Gastroesophageal sphincter (tissue), 4 donors: ENCODE measurements at regions not wholly inside any gene's neighbourhood (a gene's known extent, or its start where the extent isn't known, plus 50 kb on each side); places are given as distances from the start of the nearest gene placed in this dataset.

Experiments
- ATAC-seq: fragments of 150-250 bp; one replicate; pipeline ENCODE4 v1.9.1; 2016; ENCODE audit warnings: mild to moderate bottlenecking, moderate library complexity
- H3K27ac ChIP-seq, 4 donors: fragments of 200-600 bp; sonication (generic) in 3 of 4; 1 replicate in 3 of 4; 2 replicates in 1 of 4; pipeline ENCODE4 v1.5.1; 2016 to 2019
- H3K27me3 ChIP-seq: fragments of 200-600 bp; sonication (generic); one replicate; pipeline ENCODE4 v1.5.1; 2019
- H3K36me3 ChIP-seq, 2 donors: fragments of 200-600 bp; sonication (generic); one replicate each; pipeline ENCODE4 v1.5.1; 2019; ENCODE audit warnings: control low read depth in 1 of 2
- H3K4me1 ChIP-seq, 3 donors: fragments of 200-600 bp; sonication (generic); 1 replicate in 2 of 3; 2 replicates in 1 of 3; pipeline ENCODE4 v1.5.1; 2016 to 2019; ENCODE audit warnings: control low read depth in 2 of 3
- H3K4me3 ChIP-seq, 2 donors: fragments of 200-600 bp; sonication (generic); one replicate each; pipeline ENCODE4 v1.5.1; 2019; ENCODE audit warnings: mild to moderate bottlenecking in 1 of 2, moderate library complexity in 1 of 2
- H3K9me3 ChIP-seq, 3 donors: fragments of 200-600 bp; sonication (generic); one replicate each; pipeline ENCODE4 v1.5.1; 2017 to 2019; ENCODE audit warnings: control low read depth in 2 of 3
- CTCF ChIP-seq, 4 experiments: fragments of 200-600 bp in 2 of 4; fragments of 450-650 bp in 2 of 4; sonication (generic) in 1 of 4; IDR thresholded peaks; one replicate each; pipeline ENCODE4 v1.5.1; 2017 to 2019; ENCODE audit warnings: antibody characterized with exemption in 4 of 4, mild to moderate bottlenecking in 2 of 4, moderate library complexity in 2 of 4
- EP300 ChIP-seq: sonication (generic); formaldehyde crosslinking; IDR thresholded peaks from one replicate; pipeline ENCODE4 v1.6.1; 2017; ENCODE audit warnings: antibody characterized with exemption, mild to moderate bottlenecking
- POLR2A ChIP-seq, 2 donors: fragments of 450-650 bp; IDR thresholded peaks; one replicate each; pipeline ENCODE4 v1.6.1; 2017; ENCODE audit warnings: antibody characterized with exemption in 2 of 2, mild to moderate bottlenecking in 2 of 2, moderate library complexity in 1 of 2
- POLR2AphosphoS5 ChIP-seq: sonication (generic); formaldehyde crosslinking; IDR thresholded peaks from one replicate; pipeline ENCODE4 v1.6.1; 2017; ENCODE audit warnings: antibody characterized with exemption
- WGBS, 2 donors: methylation state at CpG; one replicate each; pipeline ENCODE4 v1.1.5; 2018; ENCODE audit warnings: low coverage in 1 of 2; 5-methylcytosine and 5-hydroxymethylcytosine counted together

- no peaks in the 10 kb centered on the region for H3K36me3 ChIP-seq
- H3K4me1 ChIP-seq: peaks cover 0 to 5% (median 0%) of the 10 kb centered on the region in 3 donors
- ATAC-seq: no peak
- peaks cover 21% of the 10 kb centered on the region for H3K27me3 ChIP-seq
- WGBS, 2 donors: 84% methylated on average over 6 of the region's 8 CpGs; no CpG with 5 or more reads in 1 of the 2 donors
- H3K9me3 ChIP-seq: peaks cover 0 to 10% (median 0%) of the 10 kb centered on the region in 3 donors
- no peak overlapping the region for H3K4me3 ChIP-seq
- H3K27ac ChIP-seq: no peak overlapping the region
- TF ChIP-seq CTCF (IDR thresholded peaks at IDR 0.05) (no peak), EP300 (no peak), POLR2A (IDR thresholded peaks at IDR 0.05) (no peak), POLR2AphosphoS5 (no peak)
Observed at GRCh38 chr3:127091376-127091775, 101.6 kb upstream of the PRR23E start.

GRCh38 chr3:127092368-127092767 is 100.6 kb upstream of the PRR23E start:
- Histone ChIP-seq H3K27ac (no peak overlapping the region), H3K4me1 (peaks cover 0 to 5% (median 0%) of the 10 kb centered on the region in 3 donors), H3K4me3 (no peak overlapping the region), H3K36me3 (no peaks in the 10 kb centered on the region), H3K9me3 (peaks cover 0 to 10% (median 0%) of the 10 kb centered on the region in 3 donors), H3K27me3 (peaks cover 21% of the 10 kb centered on the region)
- no CpG with 5 or more reads among the region's 4 CpGs for WGBS, 2 donors
- no peak for ATAC-seq
- TF ChIP-seq POLR2A (IDR thresholded peaks at IDR 0.05) (no peak), POLR2AphosphoS5 (no peak), EP300 (no peak), CTCF (IDR thresholded peaks at IDR 0.05) (no peak)

DNA sequence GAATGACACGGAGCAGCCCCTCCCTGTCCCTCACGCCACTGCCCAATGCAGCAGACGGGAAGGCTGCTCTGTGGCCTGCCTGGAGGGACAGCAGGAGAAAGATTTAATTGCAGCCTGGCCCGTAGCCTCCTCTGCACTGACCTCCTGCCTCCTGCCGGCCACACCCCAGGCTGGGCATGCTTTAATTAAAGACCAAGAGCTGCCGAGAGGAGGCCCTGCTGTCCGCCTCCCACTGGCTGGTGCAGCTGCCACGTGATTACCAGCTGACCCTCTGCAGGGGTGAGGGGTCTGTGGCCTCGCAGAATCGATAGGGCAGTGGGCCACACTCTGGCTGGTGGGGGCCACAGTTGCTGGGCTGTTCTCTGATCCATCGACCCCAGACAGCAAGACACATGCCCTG is 100.2 kb upstream of the PRR23E start:
- peaks cover 0 to 5% (median 0%) of the 10 kb centered on the region in 3 donors for H3K4me1 ChIP-seq
- no peaks in the 10 kb centered on the region for H3K36me3 ChIP-seq
- ATAC-seq: no peak
- TF ChIP-seq CTCF (IDR thresholded peaks at IDR 0.05) (no peak), EP300 (no peak), POLR2AphosphoS5 (no peak), POLR2A (IDR thresholded peaks at IDR 0.05) (no peak)
- H3K9me3 ChIP-seq: peaks cover 0 to 10% (median 0%) of the 10 kb centered on the region in 3 donors
- H3K27ac ChIP-seq: no peak overlapping the region
- WGBS, 2 donors: no CpG with 5 or more reads among the region's 11 CpGs
- peaks cover 16% of the 10 kb centered on the region for H3K27me3 ChIP-seq
- no peak overlapping the region for H3K4me3 ChIP-seq

DNA sequence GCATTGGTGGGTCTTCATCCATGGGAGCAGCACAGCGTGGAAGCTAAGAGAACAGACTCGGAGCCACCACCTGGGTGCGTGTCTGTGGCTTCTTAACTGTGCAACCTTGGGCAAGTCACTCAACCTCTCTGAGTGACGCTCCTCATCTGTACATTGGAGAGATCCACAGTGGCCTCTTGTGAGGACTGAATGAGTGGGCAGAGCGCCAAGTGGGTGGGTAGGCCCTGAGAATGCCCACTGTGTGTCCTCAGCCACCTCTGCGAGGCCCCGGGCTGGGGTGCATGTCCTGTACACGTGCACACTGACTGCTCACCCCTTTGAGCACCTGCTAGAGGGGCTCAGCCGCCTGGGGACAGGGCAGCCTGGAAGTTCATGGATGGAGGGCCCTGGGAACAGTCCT is 99.6 kb upstream of the PRR23E start:
- no peak overlapping the region for H3K27ac ChIP-seq
- WGBS, 2 donors: 80 to 100% methylated on average over 1 of the region's 9 CpGs
- no peaks in the 10 kb centered on the region for H3K36me3 ChIP-seq
- no peak overlapping the region for H3K4me3 ChIP-seq
- no peak for ATAC-seq
- H3K9me3 ChIP-seq: peaks cover 0 to 10% (median 0%) of the 10 kb centered on the region in 3 donors
- H3K27me3 ChIP-seq: peaks cover 15% of the 10 kb centered on the region
- H3K4me1 ChIP-seq: peaks cover 0 to 5% (median 0%) of the 10 kb centered on the region in 3 donors
- TF ChIP-seq CTCF (IDR thresholded peaks at IDR 0.05) (no peak), POLR2AphosphoS5 (no peak), EP300 (no peak), POLR2A (IDR thresholded peaks at IDR 0.05) (no peak)

DNA sequence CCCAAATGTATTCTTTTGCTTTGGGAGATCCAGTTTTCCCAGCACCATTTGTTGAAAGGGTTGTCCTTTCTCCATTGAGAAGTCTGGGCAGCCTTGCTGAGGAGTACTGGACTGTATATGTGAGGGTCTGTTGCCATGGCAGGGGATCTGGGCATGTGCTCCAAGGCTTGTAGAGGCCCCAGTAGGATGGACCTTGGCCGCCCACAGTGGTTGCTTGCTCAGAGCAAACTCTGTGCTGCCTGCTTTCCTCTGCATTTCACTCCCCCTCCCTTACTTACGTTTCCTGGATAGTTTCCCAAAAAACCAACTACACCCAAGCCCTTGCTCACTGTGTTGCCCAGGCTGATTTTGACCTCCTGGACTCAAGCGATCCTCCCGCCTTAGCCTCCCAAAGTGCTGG is 97.2 kb upstream of the PRR23E start:
- peaks cover 12% of the 10 kb centered on the region for H3K27me3 ChIP-seq
- 78 to 87% methylated on average over 3 to 4 of the region's 4 CpGs for whole genome bisulfite sequencing, 2 donors
- no peak for ATAC-seq
- no peaks in the 10 kb centered on the region for H3K4me1 ChIP-seq
- no peak for TF ChIP-seq POLR2A (IDR thresholded peaks at IDR 0.05)
- no peak for TF ChIP-seq EP300
- TF ChIP-seq POLR2AphosphoS5: no peak
- TF ChIP-seq CTCF (IDR thresholded peaks at IDR 0.05): no peak
- no peak overlapping the region for H3K4me3 ChIP-seq
- no peaks in the 10 kb centered on the region for H3K36me3 ChIP-seq
- H3K27ac ChIP-seq: no peak overlapping the region
- H3K9me3 ChIP-seq: peaks cover 0 to 10% (median 0%) of the 10 kb centered on the region in 3 donors
